Activated naive CD4-positive, alpha-beta T cell treated with anti-CD3 and anti-CD28 coated beads for 36 hours (primary cell): ENCODE measurements at regions not wholly inside any gene's neighbourhood (a gene's known extent, or its start where the extent isn't known, plus 50 kb on each side); places are given as distances from the start of the nearest gene placed in this dataset.

Experiments used
- CTCF ChIA-PET: fragments of 350-600 bp; sonication (Branson Sonifier 250); formaldehyde crosslinking; loops from one replicate; lab custom pipeline; 2021; ENCODE audit warnings: antibody characterized with exemption; lab: Charles Lee
- DNase-seq: peaks from one replicate; pipeline ENCODE4 v3.0.0-alpha.2; 2020
- H3K27ac Mint-ChIP-seq: one replicate; pipeline ENCODE4 v1.8.0; 2021; ENCODE audit warnings: mild to moderate bottlenecking, mixed read lengths
- H3K27me3 Mint-ChIP-seq: one replicate; pipeline ENCODE4 v1.8.0; 2021; ENCODE audit warnings: low read depth, mixed read lengths
- H3K36me3 Mint-ChIP-seq: one replicate; pipeline ENCODE4 v1.8.0; 2021; ENCODE audit warnings: low read depth, mixed read lengths
- H3K4me1 Mint-ChIP-seq: one replicate; pipeline ENCODE4 v1.8.0; 2021; ENCODE audit warnings: low read depth, mixed read lengths
- H3K4me3 Mint-ChIP-seq: one replicate; pipeline ENCODE4 v1.8.0; 2021; ENCODE audit warnings: mild to moderate bottlenecking, moderate library complexity, mixed read lengths
- H3K9me3 Mint-ChIP-seq: one replicate; pipeline ENCODE4 v1.8.0; 2021; ENCODE audit warnings: mixed read lengths
- intact Hi-C: fragments of 100-400 bp; cut with micrococcal nuclease; formaldehyde crosslinking; loops from one replicate; pipeline ENCODE4 v1.15.1; 2023

DNA sequence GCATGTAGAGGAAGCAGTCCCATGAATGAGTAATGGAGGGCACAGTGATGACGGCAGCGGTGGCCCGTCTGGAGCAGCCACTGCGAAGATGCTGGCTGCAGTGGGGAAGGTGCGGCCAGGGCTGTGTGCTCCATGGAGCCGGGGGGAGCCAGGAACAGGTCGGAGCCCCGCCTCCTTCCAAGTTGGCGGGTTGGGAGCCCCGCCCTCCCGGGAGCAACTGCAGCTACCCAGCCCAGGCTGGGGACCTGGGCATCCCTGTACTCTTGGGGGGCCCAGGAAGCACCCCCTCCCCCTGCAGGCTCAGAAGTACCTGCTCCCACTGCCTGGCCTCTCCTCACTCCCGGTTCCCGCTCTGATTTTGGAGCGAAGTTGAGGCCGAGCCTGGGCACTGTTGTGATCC is 175.1 kb upstream of the ADCY1 start:
- Mint-ChIP-seq H3K36me3 (no peaks in the 10 kb centered on the region), H3K27ac (no peak overlapping the region), H3K9me3 (no peaks in the 10 kb centered on the region), H3K4me3 (no peak overlapping the region), H3K4me1 (no peaks in the 10 kb centered on the region), H3K27me3 (peaks cover 3% of the 10 kb centered on the region)
- CTCF ChIA-PET = no interaction called here
- DNase-seq = no peak
- intact Hi-C loops = no loop called here

- CTCF ChIA-PET = no interaction called here
- H3K27me3 Mint-ChIP-seq = peaks cover 3% of the 10 kb centered on the region
- no peak overlapping the region for H3K4me3 Mint-ChIP-seq
- DNase-seq = no peak
- H3K4me1 Mint-ChIP-seq = no peaks in the 10 kb centered on the region
- H3K27ac Mint-ChIP-seq = no peak overlapping the region
- intact Hi-C loops = no loop called here
- H3K36me3 Mint-ChIP-seq = no peaks in the 10 kb centered on the region
- no peaks in the 10 kb centered on the region for H3K9me3 Mint-ChIP-seq
Measured at GRCh38 chr7:45400680-45401079, 173.5 kb upstream of the ADCY1 start.

GRCh38 chr7:45401155-45401554 is 173.0 kb upstream of the ADCY1 start:
- DNase-seq = no peak
- Mint-ChIP-seq H3K27ac (no peak overlapping the region), H3K4me3 (no peak overlapping the region), H3K4me1 (no peaks in the 10 kb centered on the region), H3K9me3 (no peaks in the 10 kb centered on the region), H3K36me3 (no peaks in the 10 kb centered on the region), H3K27me3 (peaks cover 3% of the 10 kb centered on the region)
- CTCF ChIA-PET = no interaction called here
- intact Hi-C loops = no loop called here

GRCh38 chr7:45401851-45402250 is 172.3 kb upstream of the ADCY1 start:
- CTCF ChIA-PET = no interaction called here
- Mint-ChIP-seq H3K4me3 (no peak overlapping the region), H3K4me1 (no peaks in the 10 kb centered on the region), H3K36me3 (no peaks in the 10 kb centered on the region), H3K27me3 (peaks cover 3% of the 10 kb centered on the region), H3K27ac (no peak overlapping the region), H3K9me3 (no peaks in the 10 kb centered on the region)
- intact Hi-C loops = no loop called here
- DNase-seq = no peak

GRCh38 chr7:45402480-45403218 is 171.5 kb upstream of the ADCY1 start:
- DNase-seq = no peak
- peaks cover 3% of the 10 kb centered on the region for H3K27me3 Mint-ChIP-seq
- H3K27ac Mint-ChIP-seq = no peak overlapping the region
- no peaks in the 10 kb centered on the region for H3K36me3 Mint-ChIP-seq
- no peaks in the 10 kb centered on the region for H3K9me3 Mint-ChIP-seq
- H3K4me3 Mint-ChIP-seq = no peak overlapping the region
- no peaks in the 10 kb centered on the region for H3K4me1 Mint-ChIP-seq
- intact Hi-C loops = no loop called here
- CTCF ChIA-PET = no interaction called here

GRCh38 chr7:45404622-45405021 is 169.5 kb upstream of the ADCY1 start:
- intact Hi-C loops = no loop called here
- no peak overlapping the region for H3K4me3 Mint-ChIP-seq
- no peaks in the 10 kb centered on the region for H3K4me1 Mint-ChIP-seq
- H3K9me3 Mint-ChIP-seq = no peaks in the 10 kb centered on the region
- H3K36me3 Mint-ChIP-seq = no peaks in the 10 kb centered on the region
- CTCF ChIA-PET = no interaction called here
- DNase-seq = no peak
- H3K27ac Mint-ChIP-seq = no peak overlapping the region
- peaks cover 3% of the 10 kb centered on the region for H3K27me3 Mint-ChIP-seq

DNA sequence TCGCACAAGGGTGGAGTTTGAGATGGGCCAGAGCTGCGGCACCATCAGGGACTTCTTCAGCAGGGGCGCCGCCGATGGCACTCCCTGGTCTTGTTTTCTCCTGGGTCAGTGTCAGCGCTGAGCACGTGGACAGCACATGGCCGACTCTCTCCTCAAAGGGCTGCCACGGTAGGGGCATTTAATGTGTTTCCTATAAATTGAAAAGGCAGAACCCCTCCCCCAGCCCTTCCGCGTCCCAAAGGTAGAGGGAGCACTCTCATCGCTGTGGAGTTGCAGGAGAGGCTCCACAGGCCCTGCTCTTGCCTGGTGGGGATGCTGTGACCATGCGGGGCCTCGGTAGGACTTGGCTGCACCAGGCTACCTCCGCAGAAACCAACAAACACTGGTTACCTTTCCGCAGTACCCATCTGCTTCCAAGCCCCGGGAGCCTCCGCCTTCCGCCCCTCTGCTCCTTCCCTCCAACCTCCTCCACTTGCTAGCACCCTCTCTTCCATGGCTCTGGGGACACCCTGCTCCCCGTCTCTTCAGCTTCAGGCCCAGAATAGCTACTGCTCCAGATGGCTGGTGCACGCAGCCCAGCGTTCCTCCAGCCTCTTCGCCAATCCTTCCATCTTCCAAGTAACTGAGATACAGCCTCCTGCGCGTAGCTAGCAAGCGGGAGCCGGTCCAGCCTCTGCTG is 166.3 kb upstream of the ADCY1 start:
- Mint-ChIP-seq H3K4me1 (no peaks in the 10 kb centered on the region), H3K4me3 (no peak overlapping the region), H3K27ac (no peak overlapping the region), H3K36me3 (no peaks in the 10 kb centered on the region), H3K27me3 (no peaks in the 10 kb centered on the region), H3K9me3 (peaks cover 4% of the 10 kb centered on the region)
- CTCF ChIA-PET = no interaction called here
- intact Hi-C loops = no loop called here
- no peak for DNase-seq

DNA sequence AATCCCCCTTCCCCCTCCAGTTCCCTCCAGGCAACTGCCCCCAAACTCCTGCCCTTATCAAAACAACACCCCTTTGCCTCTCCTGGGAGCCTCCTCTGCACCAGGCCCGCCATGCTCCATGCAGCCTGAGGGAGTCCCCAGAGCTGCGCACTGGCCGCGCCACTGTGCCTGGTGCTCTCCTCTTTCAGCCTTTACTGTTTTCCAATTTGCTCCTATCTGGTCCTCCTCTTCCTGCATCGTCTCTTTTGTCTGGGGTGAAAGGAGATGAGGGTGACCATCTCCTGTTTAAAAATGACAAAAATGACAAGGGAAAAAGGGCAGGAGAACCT is 165.8 kb upstream of the ADCY1 start:
- Mint-ChIP-seq H3K27me3 (no peaks in the 10 kb centered on the region), H3K4me3 (no peak overlapping the region), H3K36me3 (no peaks in the 10 kb centered on the region), H3K9me3 (peaks cover 4% of the 10 kb centered on the region), H3K27ac (no peak overlapping the region), H3K4me1 (no peaks in the 10 kb centered on the region)
- DNase-seq = no peak
- CTCF ChIA-PET = no interaction called here
- intact Hi-C loops = no loop called here

- no peak overlapping the region for H3K4me3 Mint-ChIP-seq
- H3K36me3 Mint-ChIP-seq = no peaks in the 10 kb centered on the region
- intact Hi-C loops = no loop called here
- H3K27ac Mint-ChIP-seq = no peak overlapping the region
- CTCF ChIA-PET = no interaction called here
- H3K27me3 Mint-ChIP-seq = no peaks in the 10 kb centered on the region
- peaks cover 4% of the 10 kb centered on the region for H3K9me3 Mint-ChIP-seq
- DNase-seq = no peak
- no peaks in the 10 kb centered on the region for H3K4me1 Mint-ChIP-seq
Measured at GRCh38 chr7:45410893-45411292, 163.3 kb upstream of the ADCY1 start.

GRCh38 chr7:45413419-45413818 is 160.7 kb upstream of the ADCY1 start:
- Mint-ChIP-seq H3K27me3 (no peaks in the 10 kb centered on the region), H3K36me3 (no peaks in the 10 kb centered on the region), H3K9me3 (peaks cover 4% of the 10 kb centered on the region), H3K27ac (no peak overlapping the region), H3K4me1 (no peaks in the 10 kb centered on the region), H3K4me3 (no peak overlapping the region)
- DNase-seq = no peak
- intact Hi-C loops = no loop called here
- CTCF ChIA-PET = no interaction called here

DNA sequence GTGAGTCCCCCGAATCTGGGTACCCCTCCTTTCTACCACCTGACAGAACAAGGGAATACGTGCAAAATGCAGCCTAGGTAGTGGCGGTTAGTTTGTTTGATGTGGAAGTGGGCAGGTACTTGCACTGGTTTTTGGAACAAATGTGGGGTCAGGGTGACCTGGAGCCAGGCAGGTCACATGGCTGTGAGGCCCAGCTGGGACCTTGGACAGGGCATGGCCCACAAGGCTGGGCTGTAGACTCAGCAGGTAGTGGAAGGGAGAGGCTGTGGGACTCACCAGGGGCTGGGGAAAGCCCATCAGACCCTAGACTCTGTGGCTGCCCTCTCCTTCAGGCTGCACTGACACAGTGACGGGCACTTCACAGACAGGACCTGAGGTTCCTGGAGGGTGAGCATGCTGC is 159.9 kb upstream of the ADCY1 start:
- no peak for DNase-seq
- Mint-ChIP-seq H3K27ac (no peak overlapping the region), H3K36me3 (no peaks in the 10 kb centered on the region), H3K27me3 (no peaks in the 10 kb centered on the region), H3K4me3 (no peak overlapping the region), H3K9me3 (peaks cover 4% of the 10 kb centered on the region), H3K4me1 (no peaks in the 10 kb centered on the region)
- intact Hi-C loops = no loop called here
- CTCF ChIA-PET = no interaction called here

DNA sequence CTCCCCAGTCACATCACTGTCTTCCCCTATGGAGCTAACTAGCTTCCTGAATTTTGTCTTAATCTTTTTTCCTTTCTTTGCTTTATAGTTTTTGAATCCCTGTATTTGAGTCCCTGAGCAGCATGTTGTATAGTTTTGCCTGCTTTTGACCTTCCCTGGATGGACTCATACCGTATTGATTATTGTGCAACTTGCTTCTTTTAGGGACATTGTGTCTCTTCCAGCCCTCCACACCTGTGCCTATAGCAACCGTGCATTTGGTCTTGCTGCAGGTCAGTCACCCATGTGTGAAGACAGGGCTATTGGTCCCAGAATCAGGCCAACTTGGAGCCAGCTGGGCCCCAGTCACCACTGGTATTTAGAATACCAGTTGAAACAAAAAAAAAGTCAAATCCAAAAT is 158.9 kb upstream of the ADCY1 start:
- Mint-ChIP-seq H3K36me3 (no peaks in the 10 kb centered on the region), H3K4me3 (no peak overlapping the region), H3K4me1 (no peaks in the 10 kb centered on the region), H3K27me3 (no peaks in the 10 kb centered on the region), H3K27ac (no peak overlapping the region), H3K9me3 (peaks cover 4% of the 10 kb centered on the region)
- intact Hi-C loops = no loop called here
- CTCF ChIA-PET = no interaction called here
- no peak for DNase-seq

DNA sequence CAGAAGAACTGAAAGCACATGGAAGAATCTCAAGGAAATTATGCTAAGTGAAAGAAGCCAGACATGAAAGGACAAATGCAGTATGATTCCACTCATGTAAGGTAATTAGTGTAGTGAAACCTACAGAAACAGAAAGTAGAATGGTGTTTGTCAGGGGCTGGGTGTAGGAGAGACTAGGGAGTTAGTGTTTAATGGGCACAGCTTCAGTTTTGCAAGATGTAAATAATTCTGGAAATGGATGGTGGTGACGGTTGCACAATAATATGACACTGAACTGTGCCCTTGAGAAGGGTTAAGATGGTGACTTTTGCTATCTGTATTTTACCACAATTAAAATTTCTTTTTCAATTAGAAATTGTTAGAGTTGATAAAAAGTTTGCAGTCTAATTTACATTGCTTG is 157.3 kb upstream of the ADCY1 start:
- intact Hi-C loops = no loop called here
- CTCF ChIA-PET = no interaction called here

More for the DNA sequence above, 157.3 kb upstream of the ADCY1 start:
- Mint-ChIP-seq H3K9me3 (no peaks in the 10 kb centered on the region), H3K27ac (no peak overlapping the region), H3K4me3 (no peak overlapping the region), H3K4me1 (no peaks in the 10 kb centered on the region), H3K27me3 (no peaks in the 10 kb centered on the region), H3K36me3 (no peaks in the 10 kb centered on the region)
- no peak for DNase-seq
